ENCODE measurements at regions not wholly inside any gene's neighbourhood (a gene's known extent, or its start where the extent isn't known, plus 50 kb on each side); places are given as distances from the start of the nearest gene placed in this dataset.

- TF ChIP-seq L3MBTL2 (IDR thresholded peaks at IDR 0.05), result no peak
- no peak for TF ChIP-seq HDAC3 (IDR thresholded peaks at IDR 0.05; ENCODE audit: borderline replicate concordance, partially characterized antibody)
- no peak for TF ChIP-seq ZBTB1 (CRISPR knock-in tag; IDR thresholded peaks at IDR 0.05; ENCODE audit: borderline replicate concordance, low read depth)
- no peak for TF ChIP-seq ELK1 (CRISPR knock-in tag; IDR thresholded peaks at IDR 0.05)
- TF ChIP-seq, protein P1, sequence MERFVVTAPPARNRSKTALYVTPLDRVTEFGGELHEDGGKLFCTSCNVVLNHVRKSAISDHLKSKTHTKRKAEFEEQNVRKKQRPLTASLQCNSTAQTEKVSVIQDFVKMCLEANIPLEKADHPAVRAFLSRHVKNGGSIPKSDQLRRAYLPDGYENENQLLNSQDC (CRISPR knock-in tag; IDR thresholded peaks at IDR 0.05), result no peak
- TF ChIP-seq ZFX (CRISPR knock-in tag; IDR thresholded peaks at IDR 0.05), result no peak
- no peak for TF ChIP-seq ELF2 (CRISPR knock-in tag; IDR thresholded peaks at IDR 0.05)
- no peak for TF ChIP-seq ZKSCAN3 (CRISPR knock-in tag; IDR thresholded peaks at IDR 0.05)
- TF ChIP-seq ZNF384 (IDR thresholded peaks at IDR 0.05; ENCODE audit: low read depth, low read length), result peak; percentile 47; the same call in 1 of the 2 replicates
- TF ChIP-seq, protein P2, sequence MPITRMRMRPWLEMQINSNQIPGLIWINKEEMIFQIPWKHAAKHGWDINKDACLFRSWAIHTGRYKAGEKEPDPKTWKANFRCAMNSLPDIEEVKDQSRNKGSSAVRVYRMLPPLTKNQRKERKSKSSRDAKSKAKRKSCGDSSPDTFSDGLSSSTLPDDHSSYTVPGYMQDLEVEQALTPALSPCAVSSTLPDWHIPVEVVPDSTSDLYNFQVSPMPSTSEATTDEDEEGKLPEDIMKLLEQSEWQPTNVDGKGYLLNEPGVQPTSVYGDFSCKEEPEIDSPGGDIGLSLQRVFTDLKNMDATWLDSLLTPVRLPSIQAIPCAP (CRISPR knock-in tag; IDR thresholded peaks at IDR 0.05; ENCODE audit: borderline replicate concordance), result no peak
- TF ChIP-seq ILK (tag; IDR thresholded peaks at IDR 0.05; ENCODE audit: borderline replicate concordance, low read depth), result no peak
- no peak for TF ChIP-seq ZBTB49 (CRISPR knock-in tag; IDR thresholded peaks at IDR 0.05; ENCODE audit: borderline replicate concordance)
- 0 out of 4 replicates have a peak, but pooled peaks of 1 of the 2 experiments have one; percentile 17 for TF ChIP-seq RCOR1 (IDR thresholded peaks at IDR 0.05; ENCODE audit: borderline replicate concordance in 1 of 2, low read depth in 2 of 2, low read length in 2 of 2)
- no peak for TF ChIP-seq CHD4 (IDR thresholded peaks at IDR 0.05; ENCODE audit: insufficient read depth, insufficient replicate concordance, low read depth, low read length, poor library complexity, severe bottlenecking)
- TF ChIP-seq HDAC6 (IDR thresholded peaks at IDR 0.05; ENCODE audit: low read depth, low read length), result no peak
- TF ChIP-seq, protein P3, sequence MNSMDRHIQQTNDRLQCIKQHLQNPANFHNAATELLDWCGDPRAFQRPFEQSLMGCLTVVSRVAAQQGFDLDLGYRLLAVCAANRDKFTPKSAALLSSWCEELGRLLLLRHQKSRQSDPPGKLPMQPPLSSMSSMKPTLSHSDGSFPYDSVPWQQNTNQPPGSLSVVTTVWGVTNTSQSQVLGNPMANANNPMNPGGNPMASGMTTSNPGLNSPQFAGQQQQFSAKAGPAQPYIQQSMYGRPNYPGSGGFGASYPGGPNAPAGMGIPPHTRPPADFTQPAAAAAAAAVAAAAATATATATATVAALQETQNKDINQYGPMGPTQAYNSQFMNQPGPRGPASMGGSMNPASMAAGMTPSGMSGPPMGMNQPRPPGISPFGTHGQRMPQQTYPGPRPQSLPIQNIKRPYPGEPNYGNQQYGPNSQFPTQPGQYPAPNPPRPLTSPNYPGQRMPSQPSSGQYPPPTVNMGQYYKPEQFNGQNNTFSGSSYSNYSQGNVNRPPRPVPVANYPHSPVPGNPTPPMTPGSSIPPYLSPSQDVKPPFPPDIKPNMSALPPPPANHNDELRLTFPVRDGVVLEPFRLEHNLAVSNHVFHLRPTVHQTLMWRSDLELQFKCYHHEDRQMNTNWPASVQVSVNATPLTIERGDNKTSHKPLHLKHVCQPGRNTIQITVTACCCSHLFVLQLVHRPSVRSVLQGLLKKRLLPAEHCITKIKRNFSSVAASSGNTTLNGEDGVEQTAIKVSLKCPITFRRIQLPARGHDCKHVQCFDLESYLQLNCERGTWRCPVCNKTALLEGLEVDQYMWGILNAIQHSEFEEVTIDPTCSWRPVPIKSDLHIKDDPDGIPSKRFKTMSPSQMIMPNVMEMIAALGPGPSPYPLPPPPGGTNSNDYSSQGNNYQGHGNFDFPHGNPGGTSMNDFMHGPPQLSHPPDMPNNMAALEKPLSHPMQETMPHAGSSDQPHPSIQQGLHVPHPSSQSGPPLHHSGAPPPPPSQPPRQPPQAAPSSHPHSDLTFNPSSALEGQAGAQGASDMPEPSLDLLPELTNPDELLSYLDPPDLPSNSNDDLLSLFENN (IDR thresholded peaks at IDR 0.05; ENCODE audit: low read depth in 2 of 2, low read length in 2 of 2), result no peak
- TF ChIP-seq, protein P4, sequence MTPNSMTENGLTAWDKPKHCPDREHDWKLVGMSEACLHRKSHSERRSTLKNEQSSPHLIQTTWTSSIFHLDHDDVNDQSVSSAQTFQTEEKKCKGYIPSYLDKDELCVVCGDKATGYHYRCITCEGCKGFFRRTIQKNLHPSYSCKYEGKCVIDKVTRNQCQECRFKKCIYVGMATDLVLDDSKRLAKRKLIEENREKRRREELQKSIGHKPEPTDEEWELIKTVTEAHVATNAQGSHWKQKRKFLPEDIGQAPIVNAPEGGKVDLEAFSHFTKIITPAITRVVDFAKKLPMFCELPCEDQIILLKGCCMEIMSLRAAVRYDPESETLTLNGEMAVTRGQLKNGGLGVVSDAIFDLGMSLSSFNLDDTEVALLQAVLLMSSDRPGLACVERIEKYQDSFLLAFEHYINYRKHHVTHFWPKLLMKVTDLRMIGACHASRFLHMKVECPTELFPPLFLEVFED (CRISPR knock-in tag; conservative IDR thresholded peaks at IDR 0.05), result no peak
Measured at GRCh38 chr5:34538026-34538672, 118.0 kb upstream of the RAI14 start (continued).

Measured in K562 (cell line).